ENCODE measurements at regions not wholly inside any gene's neighbourhood (a gene's known extent, or its start where the extent isn't known, plus 50 kb on each side); places are given as distances from the start of the nearest gene placed in this dataset.

- TF ChIP-seq IRF1 (CRISPR knock-in tag; IDR thresholded peaks at IDR 0.05; ENCODE audit: low read depth) (no peak), TEF (CRISPR knock-in tag; IDR thresholded peaks at IDR 0.05) (no peak), ZNF780A (CRISPR knock-in tag; IDR thresholded peaks at IDR 0.05) (no peak), CBFB (CRISPR knock-in tag; IDR thresholded peaks at IDR 0.05) (no peak), ZBTB1 (CRISPR knock-in tag; IDR thresholded peaks at IDR 0.05; ENCODE audit: borderline replicate concordance) (no peak), THYN1 (CRISPR knock-in tag; IDR thresholded peaks at IDR 0.05; ENCODE audit: borderline replicate concordance, low read depth) (no peak), HOMEZ (CRISPR knock-in tag; IDR thresholded peaks at IDR 0.05; ENCODE audit: low read depth) (no peak)
These were observed 125.1 kb upstream of the FRMPD4 start (continued) for GRCh38 chrX:12013211-12013618.

- ATAC-seq: no peak
- Histone ChIP-seq H3K36me3 (replicated peaks in 1 of 2; ENCODE audit: control insufficient read depth in 1 of 2, insufficient read depth in 2 of 2, low read length in 2 of 2) (no peaks in the 10 kb centered on the region), H3K4me3 (replicated peaks in 1 of 3; ENCODE audit: insufficient read depth in 1 of 3, low read depth in 2 of 3, low read length in 3 of 3) (no peak overlapping the region), H4K20me1 (ENCODE audit: insufficient read depth, low read length) (no peaks in the 10 kb centered on the region), H3K4me1 (ENCODE audit: insufficient read depth, low read length) (no peaks in the 10 kb centered on the region), H3K79me2 (ENCODE audit: insufficient read depth, low read length) (no peaks in the 10 kb centered on the region), H3K9ac (ENCODE audit: insufficient read depth, low read depth, low read length) (no peak overlapping the region), H3K27ac (ENCODE audit: extremely low read length, insufficient read depth, low read length) (no peak overlapping the region), H3K9me3 (ENCODE audit: low read length) (no peaks in the 10 kb centered on the region), H2AFZ (ENCODE audit: low read length) (no peak overlapping the region), H3K27me3 (ENCODE audit: control insufficient read depth in 1 of 2, insufficient read depth in 2 of 2, low read length in 2 of 2) (no peaks in the 10 kb centered on the region), H3K4me2 (ENCODE audit: low read depth, low read length) (no peak overlapping the region)
- no peak for FAIRE-seq
- ChIA-PET POLR2A (no interaction called here), CTCF (ENCODE audit: low intra/inter-chr PET ratio, low total read pairs) (no interaction called here)
- BruUV-seq (replicated peaks): no TSS peak
- in situ Hi-C loops (cut with HindIII; ENCODE audit: extremely low pct_ligation_motif_present, low pct_unique_long_range_greater_than_20kb): no loop called here
- DNase-seq (ENCODE audit: low spot score): no peak
- WGBS (ENCODE audit: low lambda C conversion rate): no CpG with 5 or more reads among the region's 1 CpG
- intact Hi-C loops (cut with micrococcal nuclease; ENCODE audit: unreplicated experiment): no loop called here
- TF ChIP-seq FOXP4 (CRISPR knock-in tag; IDR thresholded peaks at IDR 0.05) (no peak), ZXDC (CRISPR knock-in tag; IDR thresholded peaks at IDR 0.05) (no peak), ZFP37 (CRISPR knock-in tag; IDR thresholded peaks at IDR 0.05; ENCODE audit: borderline replicate concordance) (no peak), ZNF766 (CRISPR knock-in tag; IDR thresholded peaks at IDR 0.05; ENCODE audit: borderline replicate concordance) (no peak), ZBTB39 (CRISPR knock-in tag; IDR thresholded peaks at IDR 0.05) (no peak), SMAD1 (CRISPR knock-in tag; IDR thresholded peaks at IDR 0.05; ENCODE audit: borderline replicate concordance, low read depth) (no peak), ZMYM2 (CRISPR knock-in tag; IDR thresholded peaks at IDR 0.05) (no peak)
These were observed 116.6 kb upstream of the FRMPD4 start for GRCh38 chrX:12021698-12022097.

Measured in HepG2 (cell line).